Fibroblast of lung (primary cell): ENCODE measurements at regions not wholly inside any gene's neighbourhood (a gene's known extent, or its start where the extent isn't known, plus 50 kb on each side); places are given as distances from the start of the nearest gene placed in this dataset.

ENCODE experiments used
- CTCF ChIP-seq, 2 donors: IDR thresholded peaks in 1 of 2; conservative IDR thresholded peaks in 1 of 2; 1 replicate in 1 of 2; 2 replicates in 1 of 2; pipeline ENCODE4 v1.5.1; 2011 to 2012; ENCODE audit warnings: low read length in 2 of 2, control low read depth in 1 of 2, inconsistent platforms in 1 of 2, low read depth in 1 of 2, mild to moderate bottlenecking in 1 of 2
- EZH2 ChIP-seq: IDR thresholded peaks from 2 replicates; pipeline ENCODE4 v1.5.1; 2012; ENCODE audit warnings: low read length, control low read depth, mild to moderate bottlenecking; ENCODE audit errors: missing control alignments

- TF ChIP-seq EZH2 (no peak), CTCF (conservative IDR thresholded peaks at IDR 0.05 in 1 of 2, IDR thresholded peaks at IDR 0.05 in 1 of 2; ENCODE audit: low read depth in 1 of 2, low read length in 2 of 2) (no peak)
Measured at GRCh38 chrX:26908218-26908617, 554.9 kb downstream of the PPP4R3C start.
